HEK293 (cell line): ENCODE measurements at regions not wholly inside any gene's neighbourhood (a gene's known extent, or its start where the extent isn't known, plus 50 kb on each side); places are given as distances from the start of the nearest gene placed in this dataset.

Source experiments
- CTCF ChIA-PET: fragments of 350-600 bp; formaldehyde crosslinking; extraction: SDS; loops from one replicate; lab custom pipeline; 2021; ENCODE audit warnings: antibody characterized with exemption; lab: Yijun Ruan, JAX
- POLR2A ChIA-PET: fragments of 300-600 bp; formaldehyde crosslinking; extraction: SDS; loops from one replicate; lab custom pipeline; 2020; ENCODE audit warnings: antibody characterized with exemption, inconsistent platforms; lab: Yijun Ruan, JAX
- H3K27ac ChIP-seq: fragments of 200-500 bp; sonication (Bioruptor generic); 2 replicates; pipeline ENCODE4 v1.5.1; 2014; ENCODE audit warnings: low read depth, low read length, control low read depth, inconsistent platforms; ENCODE audit errors: extremely low read depth
- H3K36me3 ChIP-seq, 2 experiments: fragments of 200-500 bp in 1 of 2; sonication (Bioruptor generic) in 1 of 2; 1 replicate in 1 of 2; 2 replicates in 1 of 2; pipeline ENCODE4 v1.5.1; 2014 to 2017; ENCODE audit warnings: inconsistent platforms in 2 of 2, low read length in 2 of 2; ENCODE audit not compliant: control insufficient read depth in 2 of 2, insufficient read depth in 1 of 2
- H3K4me1 ChIP-seq: fragments of 200-500 bp; sonication (Bioruptor generic); 2 replicates; pipeline ENCODE4 v1.5.1; 2014; ENCODE audit warnings: mild to moderate bottlenecking, low read length, inconsistent platforms; ENCODE audit not compliant: control insufficient read depth, insufficient read depth
- H3K4me3 ChIP-seq: 2 replicates; pipeline ENCODE4 v1.5.1; 2011; ENCODE audit warnings: low read depth, mild to moderate bottlenecking, control low read depth, low read length, moderate library complexity
- H3K9me3 ChIP-seq: fragments of 200-500 bp; sonication (Bioruptor generic); 2 replicates; pipeline ENCODE4 v1.5.1; 2014; ENCODE audit warnings: low read depth, low read length, inconsistent platforms; ENCODE audit not compliant: control insufficient read depth, insufficient read depth
- GLI4 ChIP-seq: fragments of 450-650 bp; formaldehyde crosslinking; IDR thresholded peaks from 2 replicates; pipeline ENCODE4 v1.5.1; 2016; ENCODE audit warnings: missing biosample characterization, missing genetic modification characterization
- KLF1 ChIP-seq: fragments of 450-650 bp; formaldehyde crosslinking; IDR thresholded peaks from 2 replicates; pipeline ENCODE4 v1.5.1; 2016; ENCODE audit warnings: missing biosample characterization, missing genetic modification characterization
- MZF1 ChIP-seq: fragments of 450-650 bp; formaldehyde crosslinking; IDR thresholded peaks from 2 replicates; pipeline ENCODE4 v1.5.1; 2017; ENCODE audit warnings: missing biosample characterization, missing genetic modification characterization, borderline replicate concordance
- REPIN1 ChIP-seq: fragments of 450-650 bp; formaldehyde crosslinking; IDR thresholded peaks from 2 replicates; pipeline ENCODE4 v1.5.1; 2017; ENCODE audit warnings: missing biosample characterization, missing genetic modification characterization, low read depth
- TCF7L2 ChIP-seq: IDR thresholded peaks from 2 replicates; pipeline ENCODE4 v1.6.1; 2011; ENCODE audit warnings: low read depth, mild to moderate bottlenecking, inconsistent platforms, low read length, moderate library complexity, borderline replicate concordance
- YY2 ChIP-seq: fragments of 450-650 bp; formaldehyde crosslinking; IDR thresholded peaks from 2 replicates; pipeline ENCODE4 v1.5.1; 2016; ENCODE audit warnings: missing biosample characterization, missing genetic modification characterization
- ZBTB8A ChIP-seq: fragments of 450-650 bp; formaldehyde crosslinking; IDR thresholded peaks from 2 replicates; pipeline ENCODE4 v1.5.1; 2016; ENCODE audit warnings: missing biosample characterization, missing genetic modification characterization
- ZNF121 ChIP-seq: fragments of 450-650 bp; formaldehyde crosslinking; IDR thresholded peaks from 2 replicates; pipeline ENCODE4 v1.5.1; 2016; ENCODE audit warnings: missing biosample characterization, missing genetic modification characterization
- ZNF157 ChIP-seq: fragments of 450-650 bp; formaldehyde crosslinking; IDR thresholded peaks from 2 replicates; pipeline ENCODE4 v1.5.1; 2016; ENCODE audit warnings: missing biosample characterization, missing genetic modification characterization
- ZNF174 ChIP-seq: fragments of 450-650 bp; formaldehyde crosslinking; IDR thresholded peaks from 2 replicates; pipeline ENCODE4 v1.5.0; 2017; ENCODE audit warnings: missing biosample characterization, mild to moderate bottlenecking, missing genetic modification characterization
- ZNF175 ChIP-seq: fragments of 450-650 bp; formaldehyde crosslinking; IDR thresholded peaks from 2 replicates; pipeline ENCODE4 v1.5.1; 2016; ENCODE audit warnings: missing biosample characterization, missing genetic modification characterization
- ZNF350 ChIP-seq: fragments of 450-650 bp; formaldehyde crosslinking; IDR thresholded peaks from 2 replicates; pipeline ENCODE4 v1.5.0; 2017; ENCODE audit warnings: missing biosample characterization, mild to moderate bottlenecking, missing genetic modification characterization
- ZNF354C ChIP-seq: fragments of 450-650 bp; formaldehyde crosslinking; IDR thresholded peaks from 2 replicates; pipeline ENCODE4 v1.5.1; 2016; ENCODE audit warnings: missing biosample characterization, missing genetic modification characterization, low read depth, borderline replicate concordance
- ZNF48 ChIP-seq: fragments of 450-650 bp; formaldehyde crosslinking; IDR thresholded peaks from 2 replicates; pipeline ENCODE4 v1.5.1; 2016; ENCODE audit warnings: missing biosample characterization, missing genetic modification characterization
- ZNF544 ChIP-seq: fragments of 450-650 bp; formaldehyde crosslinking; IDR thresholded peaks from 2 replicates; pipeline ENCODE4 v1.5.0; 2017; ENCODE audit warnings: missing biosample characterization, missing genetic modification characterization
- ZNF558 ChIP-seq: fragments of 450-650 bp; formaldehyde crosslinking; IDR thresholded peaks from 2 replicates; pipeline ENCODE4 v1.5.1; 2016; ENCODE audit warnings: missing biosample characterization, missing genetic modification characterization
- ZNF596 ChIP-seq: fragments of 450-650 bp; IDR thresholded peaks from 2 replicates; pipeline ENCODE4 v1.5.0; 2018; ENCODE audit warnings: missing biosample characterization, mild to moderate bottlenecking, missing genetic modification characterization, moderate library complexity
- ZNF629 ChIP-seq: fragments of 450-650 bp; formaldehyde crosslinking; IDR thresholded peaks from 2 replicates; pipeline ENCODE4 v1.5.1; 2017; ENCODE audit warnings: missing biosample characterization, missing genetic modification characterization
- ZNF658 ChIP-seq: fragments of 450-650 bp; formaldehyde crosslinking; IDR thresholded peaks from 2 replicates; pipeline ENCODE4; 2016; ENCODE audit warnings: missing biosample characterization, missing genetic modification characterization
- ZNF830 ChIP-seq: fragments of 450-650 bp; IDR thresholded peaks from 2 replicates; pipeline ENCODE4 v1.5.0; 2018; ENCODE audit warnings: missing biosample characterization, missing genetic modification characterization, low read depth, mild to moderate bottlenecking, moderate library complexity
- ZSCAN23 ChIP-seq: fragments of 450-650 bp; formaldehyde crosslinking; IDR thresholded peaks from 2 replicates; pipeline ENCODE4 v1.5.1; 2016; ENCODE audit warnings: missing biosample characterization, missing genetic modification characterization
- TF ChIP-seq, protein P1 (sequence below): fragments of 450-650 bp; formaldehyde crosslinking; IDR thresholded peaks from 2 replicates; pipeline ENCODE4 v1.5.1; 2016; ENCODE audit warnings: missing biosample characterization, missing genetic modification characterization
- TF ChIP-seq, protein P2 (sequence below): fragments of 450-650 bp; formaldehyde crosslinking; IDR thresholded peaks from 2 replicates; pipeline ENCODE4 v1.5.1; 2016; ENCODE audit warnings: missing biosample characterization, missing genetic modification characterization
- TF ChIP-seq, protein P3 (sequence below): fragments of 450-650 bp; formaldehyde crosslinking; IDR thresholded peaks from 2 replicates; pipeline ENCODE4; 2016; ENCODE audit warnings: missing biosample characterization, missing genetic modification characterization

GRCh38 chr12:91289072-91289471, 106.5 kb upstream of the DCN start (continued):
- TF ChIP-seq YY2 (tag by site-specific recombination) (no peak), KLF1 (no peak), ZNF544 (tag by site-specific recombination) (no peak)

DNA sequence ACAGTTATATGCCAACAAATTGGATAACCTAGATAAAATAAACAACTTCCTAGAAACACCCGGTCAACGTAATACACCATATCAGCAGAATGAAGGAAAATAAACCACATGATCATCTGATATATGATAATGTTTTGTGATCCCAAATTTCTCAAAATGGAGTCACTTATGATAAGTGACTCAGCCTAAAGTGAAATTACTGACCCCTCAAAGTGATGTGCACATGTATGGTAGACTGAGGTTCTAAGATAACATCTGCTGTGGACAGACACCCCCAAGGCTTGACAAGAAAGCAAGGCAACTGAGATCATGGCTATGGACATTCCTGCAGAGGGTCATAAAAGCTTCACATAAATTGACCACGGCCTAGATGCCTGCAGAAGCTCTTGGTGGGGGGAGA, 105.1 kb upstream of the DCN start:
- Histone ChIP-seq H3K27ac (no peak overlapping the region), H3K36me3 (no peaks in the 10 kb centered on the region), H3K9me3 (no peaks in the 10 kb centered on the region), H3K4me1 (no peaks in the 10 kb centered on the region), H3K4me3 (no peak overlapping the region)
- TF ChIP-seq ZNF558 (tag by site-specific recombination) (no peak), ZNF175 (tag by site-specific recombination) (no peak), ZNF354C (tag by site-specific recombination) (no peak)
- TF ChIP-seq, protein P1, sequence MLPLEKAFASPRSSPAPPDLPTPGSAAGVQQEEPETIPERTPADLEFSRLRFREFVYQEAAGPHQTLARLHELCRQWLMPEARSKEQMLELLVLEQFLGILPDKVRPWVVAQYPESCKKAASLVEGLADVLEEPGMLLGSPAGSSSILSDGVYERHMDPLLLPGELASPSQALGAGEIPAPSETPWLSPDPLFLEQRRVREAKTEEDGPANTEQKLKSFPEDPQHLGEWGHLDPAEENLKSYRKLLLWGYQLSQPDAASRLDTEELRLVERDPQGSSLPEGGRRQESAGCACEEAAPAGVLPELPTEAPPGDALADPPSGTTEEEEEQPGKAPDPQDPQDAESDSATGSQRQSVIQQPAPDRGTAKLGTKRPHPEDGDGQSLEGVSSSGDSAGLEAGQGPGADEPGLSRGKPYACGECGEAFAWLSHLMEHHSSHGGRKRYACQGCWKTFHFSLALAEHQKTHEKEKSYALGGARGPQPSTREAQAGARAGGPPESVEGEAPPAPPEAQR = no peak
- ChIA-PET CTCF (no interaction called here), POLR2A (no interaction called here)

DNA sequence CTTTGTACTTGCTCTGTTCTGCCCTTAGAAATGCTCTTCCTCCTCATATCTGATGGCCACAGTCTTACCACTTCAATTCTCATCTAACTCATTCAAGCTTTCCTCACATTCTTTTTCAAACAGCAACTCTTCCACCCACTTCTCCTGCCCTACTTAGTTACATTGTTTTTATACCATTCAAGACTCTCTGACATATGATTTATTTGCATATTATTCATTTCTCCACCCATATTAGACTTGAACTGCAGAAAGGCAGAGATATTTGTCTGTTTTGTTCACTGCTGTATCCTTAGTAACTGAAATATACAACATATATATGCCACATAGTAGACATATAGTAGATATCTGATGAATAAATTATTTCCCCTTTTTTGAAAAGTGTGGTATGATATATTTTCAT, 95.5 kb upstream of the DCN start:
- H3K36me3 ChIP-seq = no peaks in the 10 kb centered on the region
- POLR2A ChIA-PET = no interaction called here
- H3K27ac ChIP-seq = no peak overlapping the region
- CTCF ChIA-PET = no interaction called here
- TF ChIP-seq ZNF658 (tag by site-specific recombination) = no peak
- TF ChIP-seq ZBTB8A (tag by site-specific recombination) = no peak
- TF ChIP-seq ZNF121 (tag by site-specific recombination) = no peak
- TF ChIP-seq ZNF350 (tag by site-specific recombination) = no peak
- TF ChIP-seq ZNF157 (tag by site-specific recombination) = no peak
- TF ChIP-seq ZSCAN23 = no peak
- TF ChIP-seq, protein P2, sequence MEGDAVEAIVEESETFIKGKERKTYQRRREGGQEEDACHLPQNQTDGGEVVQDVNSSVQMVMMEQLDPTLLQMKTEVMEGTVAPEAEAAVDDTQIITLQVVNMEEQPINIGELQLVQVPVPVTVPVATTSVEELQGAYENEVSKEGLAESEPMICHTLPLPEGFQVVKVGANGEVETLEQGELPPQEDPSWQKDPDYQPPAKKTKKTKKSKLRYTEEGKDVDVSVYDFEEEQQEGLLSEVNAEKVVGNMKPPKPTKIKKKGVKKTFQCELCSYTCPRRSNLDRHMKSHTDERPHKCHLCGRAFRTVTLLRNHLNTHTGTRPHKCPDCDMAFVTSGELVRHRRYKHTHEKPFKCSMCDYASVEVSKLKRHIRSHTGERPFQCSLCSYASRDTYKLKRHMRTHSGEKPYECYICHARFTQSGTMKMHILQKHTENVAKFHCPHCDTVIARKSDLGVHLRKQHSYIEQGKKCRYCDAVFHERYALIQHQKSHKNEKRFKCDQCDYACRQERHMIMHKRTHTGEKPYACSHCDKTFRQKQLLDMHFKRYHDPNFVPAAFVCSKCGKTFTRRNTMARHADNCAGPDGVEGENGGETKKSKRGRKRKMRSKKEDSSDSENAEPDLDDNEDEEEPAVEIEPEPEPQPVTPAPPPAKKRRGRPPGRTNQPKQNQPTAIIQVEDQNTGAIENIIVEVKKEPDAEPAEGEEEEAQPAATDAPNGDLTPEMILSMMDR (tag by site-specific recombination) = no peak
- TF ChIP-seq MZF1 = no peak
- TF ChIP-seq GLI4 (tag by site-specific recombination) = no peak
- TF ChIP-seq ZNF48 (tag by site-specific recombination) = no peak
- no peak for TF ChIP-seq ZNF629 (tag by site-specific recombination)
- TF ChIP-seq ZNF830 (tag by site-specific recombination) = no peak
- no peak for TF ChIP-seq REPIN1 (tag by site-specific recombination)
- TF ChIP-seq TCF7L2 = no peak
- TF ChIP-seq ZNF174 (tag by site-specific recombination) = no peak
- TF ChIP-seq, protein P3, sequence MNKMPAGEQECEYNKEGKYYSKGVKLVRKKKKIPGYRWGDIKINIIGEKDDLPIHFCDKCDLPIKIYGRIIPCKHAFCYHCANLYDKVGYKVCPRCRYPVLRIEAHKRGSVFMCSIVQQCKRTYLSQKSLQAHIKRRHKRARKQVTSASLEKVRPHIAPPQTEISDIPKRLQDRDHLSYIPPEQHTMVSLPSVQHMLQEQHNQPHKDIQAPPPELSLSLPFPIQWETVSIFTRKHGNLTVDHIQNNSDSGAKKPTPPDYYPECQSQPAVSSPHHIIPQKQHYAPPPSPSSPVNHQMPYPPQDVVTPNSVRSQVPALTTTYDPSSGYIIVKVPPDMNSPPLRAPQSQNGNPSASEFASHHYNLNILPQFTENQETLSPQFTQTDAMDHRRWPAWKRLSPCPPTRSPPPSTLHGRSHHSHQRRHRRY (tag by site-specific recombination) = no peak
- no peak for TF ChIP-seq ZNF596 (tag by site-specific recombination)
- TF ChIP-seq, all 188 proteins: peak for 0
- no peak overlapping the region for H3K4me3 ChIP-seq
- H3K4me1 ChIP-seq = no peaks in the 10 kb centered on the region
- H3K9me3 ChIP-seq = no peaks in the 10 kb centered on the region
